NB4 (cell line): ENCODE measurements at regions not wholly inside any gene's neighbourhood (a gene's known extent, or its start where the extent isn't known, plus 50 kb on each side); places are given as distances from the start of the nearest gene placed in this dataset.
"Not testable (repeated sequence)": the region's sequence is repeated elsewhere in the genome, so short reads cannot be mapped to it uniquely, and the experiment has no call there.

Experiments
- DNase-seq: peaks from one replicate; pipeline ENCODE4 v3.0.0; 2010; ENCODE audit warnings: low read depth
- H3K4me3 ChIP-seq: one replicate; pipeline ENCODE4 v1.5.1; 2011; ENCODE audit warnings: mild to moderate bottlenecking, low read depth, low read length, moderate library complexity
- MYC ChIP-seq: IDR thresholded peaks from 2 replicates; pipeline ENCODE4 v1.6.1; 2011; ENCODE audit warnings: low read depth, low read length
- POLR2A ChIP-seq: IDR thresholded peaks from 2 replicates; pipeline ENCODE4 v1.6.1; 2011; ENCODE audit warnings: mild to moderate bottlenecking; ENCODE audit not compliant: insufficient read length; ENCODE audit errors: extremely low read depth
- TF ChIP-seq, protein P1 (sequence below): IDR thresholded peaks from one replicate; pipeline ENCODE4 v1.5.1; 2012; ENCODE audit warnings: low read depth, low read length
- TF ChIP-seq, protein P2 (sequence below): IDR thresholded peaks from 2 replicates; pipeline ENCODE4 v1.6.1; 2011; ENCODE audit warnings: low read depth, low read length

GRCh38 chr18:8989855-8990254, 112.6 kb upstream of the NDUFV2 start:
- H3K4me3 ChIP-seq: no peak overlapping the region
- TF ChIP-seq POLR2A (no peak), MYC (no peak)
- TF ChIP-seq, protein P1, sequence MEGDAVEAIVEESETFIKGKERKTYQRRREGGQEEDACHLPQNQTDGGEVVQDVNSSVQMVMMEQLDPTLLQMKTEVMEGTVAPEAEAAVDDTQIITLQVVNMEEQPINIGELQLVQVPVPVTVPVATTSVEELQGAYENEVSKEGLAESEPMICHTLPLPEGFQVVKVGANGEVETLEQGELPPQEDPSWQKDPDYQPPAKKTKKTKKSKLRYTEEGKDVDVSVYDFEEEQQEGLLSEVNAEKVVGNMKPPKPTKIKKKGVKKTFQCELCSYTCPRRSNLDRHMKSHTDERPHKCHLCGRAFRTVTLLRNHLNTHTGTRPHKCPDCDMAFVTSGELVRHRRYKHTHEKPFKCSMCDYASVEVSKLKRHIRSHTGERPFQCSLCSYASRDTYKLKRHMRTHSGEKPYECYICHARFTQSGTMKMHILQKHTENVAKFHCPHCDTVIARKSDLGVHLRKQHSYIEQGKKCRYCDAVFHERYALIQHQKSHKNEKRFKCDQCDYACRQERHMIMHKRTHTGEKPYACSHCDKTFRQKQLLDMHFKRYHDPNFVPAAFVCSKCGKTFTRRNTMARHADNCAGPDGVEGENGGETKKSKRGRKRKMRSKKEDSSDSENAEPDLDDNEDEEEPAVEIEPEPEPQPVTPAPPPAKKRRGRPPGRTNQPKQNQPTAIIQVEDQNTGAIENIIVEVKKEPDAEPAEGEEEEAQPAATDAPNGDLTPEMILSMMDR: no peak
- TF ChIP-seq, protein P2, sequence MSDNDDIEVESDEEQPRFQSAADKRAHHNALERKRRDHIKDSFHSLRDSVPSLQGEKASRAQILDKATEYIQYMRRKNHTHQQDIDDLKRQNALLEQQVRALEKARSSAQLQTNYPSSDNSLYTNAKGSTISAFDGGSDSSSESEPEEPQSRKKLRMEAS: no peak
- no peak for DNase-seq

DNA sequence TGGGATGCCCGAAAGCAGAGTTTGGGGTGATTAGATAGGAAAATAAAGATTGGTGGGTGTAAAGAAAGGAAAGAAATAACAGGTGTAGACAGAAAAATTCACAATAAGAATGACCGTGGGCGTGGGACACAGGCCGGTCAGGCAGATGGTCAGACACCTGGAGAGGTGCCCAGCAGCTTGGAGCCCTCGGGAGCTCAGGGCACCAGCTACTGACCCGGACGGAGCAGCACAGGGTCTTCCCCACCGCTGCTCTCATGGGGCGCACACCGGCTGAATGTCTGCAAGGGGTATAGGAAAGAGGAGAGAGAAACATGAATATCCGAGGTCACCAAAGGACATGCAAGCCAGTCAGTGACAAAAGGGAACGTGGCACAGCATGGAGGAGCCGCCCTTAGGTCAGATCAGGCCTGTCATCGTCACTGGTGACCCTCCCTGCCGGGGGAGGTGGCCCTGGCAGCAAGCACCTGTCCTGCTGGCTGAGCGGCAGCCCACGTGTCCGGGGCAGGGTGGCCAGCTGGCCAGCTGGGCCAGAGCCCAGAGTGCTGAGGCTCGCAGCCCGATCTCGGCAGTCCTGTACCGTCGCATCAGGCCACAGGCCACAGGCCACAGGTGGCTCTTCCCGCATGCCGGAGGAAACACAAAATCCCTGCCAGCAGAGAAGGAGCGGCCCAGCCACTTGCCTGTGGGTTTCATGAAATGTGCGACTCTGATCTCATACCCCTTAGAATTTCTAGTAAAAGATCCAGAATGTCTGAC, 112.0 kb upstream of the NDUFV2 start:
- no peak for TF ChIP-seq POLR2A
- TF ChIP-seq MYC: no peak
- TF ChIP-seq, protein P1: no peak
- TF ChIP-seq, protein P2: no peak
- no peak for DNase-seq
- no peak overlapping the region for H3K4me3 ChIP-seq

DNA sequence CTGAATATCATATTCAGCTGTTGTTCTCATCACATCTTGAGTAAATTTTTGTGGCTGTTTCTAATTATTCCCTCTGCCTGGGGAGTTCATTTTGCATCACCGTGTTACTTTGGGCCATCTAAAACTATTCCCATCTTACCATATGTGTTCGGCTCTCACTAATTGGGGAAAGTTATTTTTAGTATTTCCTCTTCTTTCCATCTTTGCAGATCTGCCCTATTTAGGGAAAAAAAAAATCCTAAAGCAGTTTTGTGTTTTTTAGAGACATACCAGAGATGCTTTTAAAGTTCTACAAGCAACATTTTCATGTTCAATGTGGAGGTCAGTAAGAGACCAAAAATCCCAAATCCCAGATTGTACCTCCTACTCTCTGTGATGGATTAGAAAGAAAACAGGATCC, 111.3 kb upstream of the NDUFV2 start:
- no peak for TF ChIP-seq POLR2A
- no peak overlapping the region for H3K4me3 ChIP-seq
- no peak for DNase-seq

DNA sequence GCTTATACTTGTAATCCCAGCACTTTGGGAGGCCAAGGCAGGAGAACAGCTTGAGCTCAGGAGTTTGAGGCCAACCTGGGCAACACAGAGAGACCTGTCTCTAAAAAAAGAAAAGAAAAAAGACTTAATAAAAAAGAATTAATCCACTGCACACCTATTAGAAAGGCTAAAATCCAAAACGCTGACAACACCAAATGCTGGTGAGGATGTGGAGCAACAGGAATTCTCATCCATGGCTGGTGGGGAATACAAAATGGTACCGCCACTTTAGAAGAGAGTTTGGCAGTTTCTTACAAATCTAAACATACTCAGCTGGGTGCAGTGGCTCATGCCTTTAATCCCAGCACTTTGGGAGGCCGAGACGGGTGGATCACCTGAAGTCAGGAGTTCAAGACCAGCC, 110.0 kb upstream of the NDUFV2 start:
- not testable (repeated sequence) for DNase-seq

GRCh38 chr18:8994603-8995002, 107.9 kb upstream of the NDUFV2 start:
- no peak overlapping the region for H3K4me3 ChIP-seq
- no peak for DNase-seq
- TF ChIP-seq, protein P2: no peak
- no peak for TF ChIP-seq MYC
- TF ChIP-seq, protein P1: no peak
- no peak for TF ChIP-seq POLR2A

More for the DNA sequence above, 110.0 kb upstream of the NDUFV2 start:
- not testable (repeated sequence) for H3K4me3 ChIP-seq

- H3K4me3 ChIP-seq: no peak overlapping the region
- TF ChIP-seq, protein P1: no peak
- no peak for TF ChIP-seq POLR2A
- no peak for TF ChIP-seq MYC
- TF ChIP-seq, protein P2: no peak
- DNase-seq: no peak
Observed at GRCh38 chr18:8995096-8995495, 107.4 kb upstream of the NDUFV2 start.
